Activated CD8-positive, alpha-beta memory T cell treated with anti-CD3 and anti-CD28 coated beads for 24 hours (primary cell): ENCODE measurements at regions not wholly inside any gene's neighbourhood (a gene's known extent, or its start where the extent isn't known, plus 50 kb on each side); places are given as distances from the start of the nearest gene placed in this dataset.
A peak's percentile ranks its signal among the peaks of the same experiment; 100 is the strongest.

ENCODE experiments used
- DNase-seq: peaks from one replicate; pipeline ENCODE4 v3.0.0-alpha.2; 2020

DNA sequence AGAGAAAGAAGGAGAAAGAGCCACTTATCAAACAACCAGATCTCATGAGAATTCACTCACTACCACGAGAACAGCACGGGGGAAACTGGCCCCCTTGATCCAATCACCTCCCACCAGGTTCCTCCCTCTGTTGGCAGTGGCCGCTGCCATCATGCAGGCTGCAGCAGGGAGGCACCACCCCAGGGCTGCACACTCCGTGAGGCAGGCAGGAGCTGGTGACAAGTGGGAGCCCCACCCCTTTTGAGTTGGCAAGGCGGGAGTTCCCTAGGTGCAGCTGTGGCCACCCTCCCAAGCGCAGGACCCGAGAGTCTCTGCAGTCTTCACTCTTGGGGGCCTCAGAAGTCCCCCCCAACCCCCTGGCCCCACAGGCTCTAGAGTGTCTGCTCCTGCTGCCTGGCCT lies 83.9 kb upstream of the GJB5 start:
- DNase-seq = no peak

DNA sequence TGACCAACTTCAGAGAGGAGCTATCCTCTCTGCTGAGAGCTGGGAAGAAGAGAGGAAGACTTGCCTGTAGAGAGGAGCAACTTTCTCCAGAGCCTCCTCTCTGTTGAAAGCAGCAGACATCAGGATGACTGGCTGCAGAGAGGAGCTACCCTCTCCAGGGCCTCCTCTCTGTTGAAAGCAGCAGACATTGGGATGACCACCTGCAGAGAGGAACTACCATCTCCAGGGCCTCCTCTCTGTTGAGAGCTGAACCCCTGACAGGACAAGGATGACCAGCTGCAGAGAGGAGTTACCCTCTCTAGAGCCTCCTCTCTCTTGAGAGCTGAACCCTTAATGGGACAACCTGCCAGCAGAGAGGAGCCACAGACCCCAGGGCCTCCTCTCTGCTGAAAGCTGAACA lies 83.0 kb upstream of the GJB5 start:
- DNase-seq = no peak

DNA sequence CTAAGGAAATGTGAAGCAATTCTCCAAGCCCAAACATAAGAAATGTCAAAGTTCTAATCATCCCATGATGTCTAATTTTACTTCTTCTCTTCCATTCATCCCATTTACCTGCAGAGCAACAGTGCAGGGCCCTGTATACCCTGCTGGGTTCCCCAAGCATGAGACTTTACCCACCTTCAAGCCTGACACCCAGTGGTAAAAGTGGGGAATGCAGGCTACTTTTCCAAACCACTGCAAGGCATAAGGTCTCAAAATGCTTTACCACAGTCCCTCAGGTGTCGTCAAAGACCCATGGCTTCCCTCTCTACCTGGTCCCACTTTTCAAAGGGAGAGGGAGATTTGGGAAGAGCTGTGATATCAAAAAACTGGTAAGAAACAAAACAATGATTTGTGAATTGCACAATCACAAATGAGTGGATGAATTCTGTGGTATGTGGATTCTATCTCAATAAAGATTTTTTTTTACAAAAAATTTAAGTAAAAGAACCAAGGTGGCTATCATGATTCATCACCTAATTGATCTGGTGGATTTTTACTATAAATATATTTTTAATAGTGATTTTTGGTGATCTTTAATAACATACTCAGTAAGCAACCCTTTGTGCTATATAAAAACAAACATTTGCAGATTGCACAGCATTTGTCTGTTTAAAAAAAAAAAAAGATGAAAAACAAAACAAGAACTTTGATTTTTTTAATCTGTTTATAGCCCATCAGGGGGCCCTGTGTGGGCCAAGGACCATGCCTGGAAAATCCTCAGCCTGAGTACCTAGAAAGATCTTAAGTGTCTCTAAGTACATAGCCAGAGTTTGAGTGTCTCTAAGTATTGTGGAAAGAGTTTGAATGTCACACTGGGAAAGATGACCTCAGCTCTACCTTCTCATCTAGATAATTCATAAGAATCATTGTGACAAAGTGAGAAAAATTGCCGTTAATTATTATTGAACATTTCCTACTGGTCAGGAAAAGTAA lies 73.1 kb upstream of the GJB5 start:
- peak; percentile 73 for DNase-seq

DNA sequence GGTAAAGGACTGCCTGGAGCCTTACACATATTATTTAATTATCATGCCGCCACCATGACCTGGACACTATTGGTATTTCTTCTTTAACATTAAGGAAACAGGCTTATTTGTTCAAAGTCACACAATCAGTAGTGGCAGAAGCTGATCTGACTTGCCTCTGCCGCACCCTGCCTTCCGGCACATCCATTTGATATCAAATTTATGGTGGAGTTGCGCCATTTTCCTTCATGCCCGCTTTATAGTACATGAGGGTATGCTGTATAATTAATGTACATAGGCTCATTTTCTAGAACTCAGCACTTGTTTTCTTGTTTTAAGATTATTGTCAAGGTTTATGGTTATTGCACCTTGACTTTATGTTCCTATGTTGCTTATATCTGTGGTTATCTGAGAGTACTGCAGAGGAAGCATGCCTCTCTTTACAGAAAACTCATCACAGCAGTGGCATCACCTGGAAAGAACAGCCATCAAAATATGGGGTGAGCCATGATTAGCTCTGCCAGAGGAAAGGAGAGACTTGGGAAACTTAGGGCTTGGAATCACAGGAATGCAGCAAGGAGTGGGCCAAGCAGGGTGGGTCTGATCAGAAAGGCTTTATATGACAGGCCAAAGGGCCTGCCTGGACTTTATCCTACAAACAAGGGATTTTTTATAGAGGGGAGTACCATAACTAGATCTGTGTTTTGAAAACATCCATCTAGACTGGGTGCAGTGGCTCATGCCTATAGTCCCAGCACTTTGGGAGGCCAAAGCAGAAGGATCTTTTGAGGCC lies 72.2 kb upstream of the GJB5 start:
- no peak for DNase-seq

DNA sequence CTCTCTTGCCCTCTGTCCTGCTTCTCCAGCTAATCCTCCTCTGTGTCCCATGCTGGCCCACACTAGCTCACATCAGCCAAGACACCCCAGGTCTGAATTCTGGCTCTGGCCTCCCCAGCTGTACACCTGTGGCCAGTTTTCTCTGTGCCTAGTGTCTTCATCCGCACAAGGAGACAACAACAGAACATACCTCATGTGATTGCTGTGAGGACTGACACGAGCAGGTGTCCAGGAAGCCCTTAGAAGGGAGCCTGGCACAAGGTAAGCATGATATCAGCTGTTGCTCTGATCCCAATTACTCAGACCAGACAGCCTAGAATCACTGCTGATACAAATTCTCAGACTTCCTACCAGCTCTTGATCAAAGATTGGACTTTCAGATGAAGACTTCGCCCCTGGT lies 71.2 kb upstream of the GJB5 start:
- no peak for DNase-seq

DNA sequence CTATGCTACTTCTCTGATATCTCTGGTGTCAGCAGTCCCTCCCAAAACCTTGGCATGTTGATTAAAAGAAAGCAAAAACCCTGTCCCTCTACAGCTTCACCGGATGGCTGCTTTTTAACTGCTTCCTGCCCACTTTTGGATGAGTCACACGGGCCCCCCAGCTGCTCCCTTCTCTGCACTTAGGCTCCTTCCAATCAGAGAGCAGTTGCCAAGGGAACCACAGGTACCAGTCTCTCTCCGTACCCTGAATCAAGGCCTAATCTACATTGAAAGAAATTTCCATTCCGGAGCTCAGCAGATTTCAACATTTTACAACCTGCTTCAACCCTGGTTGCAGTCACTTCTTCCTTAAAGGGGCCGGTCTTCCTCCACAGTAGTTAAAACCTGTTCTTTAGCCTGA lies 70.6 kb upstream of the GJB5 start:
- DNase-seq = no peak

DNA sequence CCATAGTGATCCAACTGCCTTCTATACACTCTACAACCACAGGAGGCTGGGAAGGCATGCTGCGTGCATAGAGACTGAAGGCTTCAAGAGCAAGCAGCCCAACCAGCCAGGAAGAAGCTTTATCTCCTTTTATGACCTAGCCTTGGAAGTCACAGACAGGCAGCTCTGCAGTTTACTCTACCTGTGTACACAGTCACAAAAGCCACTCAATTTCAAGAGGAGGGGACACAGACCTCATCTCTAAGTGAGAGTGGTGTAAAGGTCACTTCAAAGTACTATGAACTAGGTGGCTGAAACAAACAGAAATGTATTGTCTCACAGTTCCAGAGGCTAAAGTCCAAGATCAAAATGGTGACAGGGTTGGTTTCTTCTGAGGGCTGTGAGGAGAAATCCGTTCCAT lies 69.6 kb upstream of the GJB5 start:
- DNase-seq = no peak

DNA sequence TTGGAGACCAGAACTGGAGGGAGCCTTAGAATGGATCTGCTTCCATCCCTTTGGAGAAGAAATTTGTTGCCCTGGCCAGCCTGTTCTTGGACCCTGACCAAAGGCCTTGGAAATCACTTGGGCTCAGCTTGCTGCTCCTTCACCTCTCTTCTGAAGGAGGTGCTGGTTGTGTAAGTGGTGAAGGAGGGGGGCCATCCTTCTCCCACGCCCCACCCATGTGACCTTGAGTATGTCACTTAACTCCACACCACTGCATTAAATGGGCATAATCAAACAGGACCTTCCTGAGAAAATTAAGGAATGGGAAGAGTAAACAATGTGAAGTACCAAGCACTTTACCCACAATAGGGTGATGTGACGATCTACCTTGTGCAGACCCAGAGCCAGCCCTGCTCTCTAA lies 68.3 kb upstream of the GJB5 start:
- DNase-seq = no peak

DNA sequence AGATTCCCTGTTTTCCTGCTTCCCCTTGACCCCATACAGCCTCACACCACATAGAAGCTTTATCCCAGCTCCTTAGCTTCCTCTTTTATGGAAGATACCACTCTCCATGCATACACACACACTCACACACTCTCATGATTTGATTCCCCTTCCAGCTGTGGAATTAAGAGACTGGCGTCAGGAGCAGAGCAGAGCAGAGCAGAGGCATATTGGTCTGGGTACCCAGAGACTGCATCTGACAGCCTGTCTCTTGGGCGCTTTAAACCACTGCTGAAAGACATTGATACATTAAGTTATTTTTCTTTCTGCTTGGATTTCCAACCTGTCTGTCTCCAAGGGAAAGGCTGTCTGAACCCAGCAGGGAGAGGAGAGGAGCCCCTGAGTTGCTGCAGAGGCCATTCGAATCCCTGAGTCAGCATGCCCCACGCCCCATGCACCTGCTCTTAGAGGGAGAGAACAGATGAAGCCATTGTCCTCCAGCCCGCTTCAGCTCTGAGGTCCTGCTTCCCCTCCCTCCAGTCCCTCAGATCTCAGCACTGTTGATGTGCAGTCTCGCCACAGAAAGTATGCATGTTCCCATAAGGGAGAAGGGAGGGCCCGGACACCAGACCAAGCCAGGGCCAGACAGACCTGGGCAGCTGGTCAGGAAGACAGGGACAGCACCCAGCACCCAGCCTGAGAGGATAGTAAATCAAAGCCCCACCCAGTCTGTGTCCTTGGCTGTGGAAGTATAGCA lies 66.7 kb upstream of the GJB5 start:
- DNase-seq = no peak

DNA sequence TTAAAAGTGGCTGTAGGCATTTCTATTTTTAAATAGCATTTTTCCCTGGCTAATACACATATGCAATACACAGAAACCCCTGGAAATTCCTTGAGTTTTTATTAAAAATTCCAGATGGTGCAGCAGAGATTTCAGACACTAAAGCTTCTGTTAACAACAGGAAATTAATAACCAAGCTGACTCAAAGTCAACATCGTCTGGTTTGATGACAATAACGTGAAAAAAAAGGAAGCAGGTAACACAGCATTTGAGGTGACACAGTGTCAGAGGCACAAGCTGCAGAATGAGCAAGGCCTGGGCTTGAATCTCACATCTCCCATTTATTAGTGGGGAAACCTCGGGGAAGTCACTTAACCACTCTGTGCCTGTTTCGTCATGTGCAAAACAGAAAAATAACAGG lies 64.6 kb upstream of the GJB5 start:
- DNase-seq = no peak

DNA sequence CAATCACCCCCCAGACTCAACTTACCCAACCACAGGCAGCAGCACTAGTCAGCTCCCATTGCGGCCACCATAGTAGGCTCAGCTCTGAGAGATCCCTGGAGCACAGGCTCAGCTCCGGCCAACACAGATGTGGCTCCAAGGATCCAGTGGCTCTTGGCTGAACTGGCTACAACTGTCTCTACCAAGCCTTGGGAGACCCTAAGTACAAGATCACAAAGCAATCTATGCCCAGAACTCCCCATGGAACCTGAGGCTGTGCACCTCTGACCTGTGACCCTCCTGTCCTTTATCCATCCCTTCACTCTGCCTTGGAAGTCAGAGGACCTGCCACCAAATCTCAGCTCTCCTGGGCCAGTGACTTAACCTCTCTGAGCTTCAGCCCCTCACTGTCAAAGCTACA lies 61.8 kb upstream of the GJB5 start:
- DNase-seq = peak; percentile 32

DNA sequence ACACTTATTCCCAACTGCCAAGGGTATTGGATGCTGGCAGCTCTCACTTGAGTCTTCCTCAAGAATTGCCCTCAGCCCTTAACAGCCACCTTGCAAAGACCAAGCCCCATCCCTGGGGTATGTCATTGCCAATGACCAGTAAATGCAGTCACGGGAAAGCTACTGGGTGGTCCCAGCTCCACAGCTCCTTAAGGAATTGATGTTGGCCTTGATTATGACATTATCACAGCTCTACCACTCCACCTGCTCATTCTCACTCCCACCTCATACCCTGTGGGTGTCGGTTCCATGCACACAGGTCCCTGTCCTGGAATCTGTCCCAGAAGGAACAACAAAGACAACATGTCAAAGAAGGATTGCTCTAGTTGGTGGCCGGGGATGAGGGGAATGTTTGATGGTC lies 60.5 kb upstream of the GJB5 start:
- no peak for DNase-seq

DNA sequence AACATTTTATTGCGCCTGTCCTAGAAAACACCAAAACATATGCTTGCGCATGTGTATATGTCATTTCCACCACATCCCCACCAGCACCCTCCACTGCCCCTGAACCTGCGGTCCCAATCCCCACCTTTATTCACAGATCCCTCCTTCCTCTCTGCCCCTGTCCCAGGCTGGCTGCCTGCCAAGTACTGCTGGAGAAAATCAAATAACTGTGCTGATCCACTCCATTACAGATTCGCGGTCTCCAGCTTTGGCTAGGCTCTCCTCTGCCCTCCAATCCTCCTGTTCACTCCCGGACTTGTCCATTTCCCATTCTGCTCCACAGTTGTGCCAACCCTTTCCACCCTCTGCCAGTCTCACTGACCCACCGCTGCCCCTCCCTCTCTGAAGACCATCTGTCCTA lies 59.3 kb upstream of the GJB5 start:
- peak; percentile 11 for DNase-seq

DNA sequence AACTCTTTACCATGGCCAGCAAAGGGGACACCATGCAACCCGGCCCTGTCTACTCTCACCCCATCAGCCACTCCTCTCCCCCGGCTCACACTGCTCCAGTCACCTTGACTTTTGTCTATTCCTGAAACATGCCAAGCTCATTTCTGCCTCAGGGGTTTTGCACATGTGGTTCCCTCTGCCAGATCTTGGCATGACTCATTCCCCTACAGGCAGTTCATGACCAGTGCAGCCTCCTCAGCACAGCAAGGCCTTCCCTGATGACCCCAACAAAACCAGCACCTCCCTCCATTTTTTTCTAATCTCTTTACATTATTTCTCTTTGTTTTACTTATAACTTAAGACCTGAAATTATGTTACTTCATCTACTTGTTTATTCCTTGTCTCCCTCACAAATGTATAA lies 58.6 kb upstream of the GJB5 start:
- no peak for DNase-seq

DNA sequence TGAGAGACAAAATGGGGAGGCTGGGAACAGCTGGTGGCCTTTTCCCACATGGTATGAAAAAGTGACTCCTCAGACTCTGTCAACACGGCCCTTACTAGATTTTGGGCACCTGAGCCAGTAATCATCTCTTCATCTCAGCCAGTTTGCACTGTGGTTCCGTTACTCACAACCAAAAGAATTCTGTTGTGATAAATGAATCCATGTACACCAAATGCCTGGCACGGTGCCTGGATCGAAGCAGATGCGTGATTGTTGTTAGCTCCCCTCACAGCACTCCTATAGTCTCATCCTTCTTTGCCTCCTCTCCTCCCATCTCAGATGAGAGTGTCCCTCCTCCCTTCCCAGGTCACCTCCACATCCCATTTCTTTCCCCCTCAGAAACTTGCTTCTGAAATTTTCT lies 57.9 kb upstream of the GJB5 start:
- no peak for DNase-seq

DNA sequence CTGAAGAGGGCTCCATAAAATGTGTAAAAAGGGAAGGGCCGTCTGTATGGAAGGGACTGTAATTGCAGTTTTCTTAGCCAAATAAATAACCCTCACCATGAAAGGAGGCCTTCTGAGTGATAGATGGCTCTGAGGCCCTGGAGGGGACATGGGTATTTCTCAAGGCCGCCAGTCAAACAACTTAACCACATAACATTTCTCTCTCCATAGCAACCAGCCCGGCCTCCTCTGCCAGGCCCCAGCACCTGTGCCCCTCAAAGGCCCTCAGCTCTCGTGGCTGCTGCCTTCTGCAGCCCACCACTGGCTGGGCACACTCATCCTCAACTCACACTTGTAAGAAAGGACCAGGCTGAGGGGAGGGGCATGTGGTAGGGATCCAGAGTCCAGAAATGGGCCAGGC lies 57.0 kb upstream of the GJB5 start:
- DNase-seq = no peak

DNA sequence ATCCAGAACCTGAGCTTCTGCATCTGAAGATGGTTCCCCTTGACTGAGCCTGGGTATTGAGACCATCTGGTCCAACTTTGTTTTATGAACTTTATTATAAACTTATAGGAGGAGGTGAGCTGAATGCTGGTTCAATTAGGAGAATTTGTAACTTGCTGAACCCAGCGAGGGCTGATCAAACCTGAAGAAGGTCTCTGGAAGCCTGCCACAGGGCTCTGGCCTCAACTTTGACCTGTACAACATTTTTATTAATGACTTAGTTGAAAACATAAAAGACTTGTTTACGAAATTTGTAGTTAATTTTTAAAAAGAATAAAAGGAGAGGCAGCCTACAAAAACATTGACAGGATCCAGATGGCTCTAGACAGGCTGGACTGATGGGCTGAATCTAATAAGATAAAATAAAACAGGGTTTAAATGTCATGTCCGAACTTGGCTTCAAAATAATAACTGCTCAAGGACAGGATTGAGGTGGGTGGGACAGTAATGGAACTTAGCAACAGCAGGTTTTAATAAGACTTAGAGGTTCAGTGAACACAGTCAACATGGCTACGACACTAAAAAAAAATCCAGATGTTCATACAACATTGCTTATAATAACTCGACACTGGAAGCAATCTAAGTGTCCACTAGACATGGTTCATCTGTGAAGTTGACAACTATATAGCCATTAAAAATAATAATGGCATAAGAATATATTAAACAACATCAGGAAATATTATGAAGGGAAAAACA lies 53.4 kb upstream of the GJB5 start:
- DNase-seq = no peak
